Mesothelial cell of epicardium (in vitro differentiated cells): ENCODE measurements at regions not wholly inside any gene's neighbourhood (a gene's known extent, or its start where the extent isn't known, plus 50 kb on each side); places are given as distances from the start of the nearest gene placed in this dataset.
"Not testable (repeated sequence)": the region's sequence is repeated elsewhere in the genome, so short reads cannot be mapped to it uniquely, and the experiment has no call there.

Source experiments
- DNase-seq, 2 experiments: peaks; one replicate each; pipeline ENCODE4 v3.0.0; 2021; ENCODE audit warnings: low spot score in 2 of 2; ENCODE audit not compliant: unreplicated experiment in 2 of 2
- H3K27ac Mint-ChIP-seq: 2 replicates; pipeline ENCODE4 v1.8.0; 2021; ENCODE audit warnings: mixed read lengths
- H3K27me3 Mint-ChIP-seq: 2 replicates; pipeline ENCODE4 v1.8.0; 2021; ENCODE audit warnings: low read depth, mixed read lengths
- H3K36me3 Mint-ChIP-seq: 2 replicates; pipeline ENCODE4 v1.8.0; 2021; ENCODE audit warnings: mixed read lengths
- H3K4me1 Mint-ChIP-seq: 2 replicates; pipeline ENCODE4 v1.8.0; 2021; ENCODE audit warnings: mixed read lengths
- H3K4me3 Mint-ChIP-seq: 2 replicates; pipeline ENCODE4 v1.8.0; 2021; ENCODE audit warnings: mild to moderate bottlenecking, moderate library complexity, mixed read lengths
- H3K9me3 Mint-ChIP-seq: 2 replicates; pipeline ENCODE4 v1.8.0; 2021; ENCODE audit warnings: mixed read lengths
- CTCF ChIP-seq: fragments of 200-600 bp; sonication (generic); IDR thresholded peaks from one replicate; pipeline ENCODE4 v1.5.0; 2021; ENCODE audit warnings: antibody characterized with exemption; ENCODE audit not compliant: unreplicated experiment

GRCh38 chr4:100906973-100907372 is 389.2 kb upstream of the EMCN start:
- no peaks in the 10 kb centered on the region for H3K36me3 Mint-ChIP-seq
- peaks cover 1% of the 10 kb centered on the region for H3K27me3 Mint-ChIP-seq
- TF ChIP-seq CTCF: no peak
- no peak overlapping the region for H3K4me3 Mint-ChIP-seq
- H3K9me3 Mint-ChIP-seq: peaks cover 14% of the 10 kb centered on the region
- no peaks in the 10 kb centered on the region for H3K4me1 Mint-ChIP-seq
- no peak for DNase-seq
- no peak overlapping the region for H3K27ac Mint-ChIP-seq

- not testable (repeated sequence) for H3K27me3 Mint-ChIP-seq, H3K27ac Mint-ChIP-seq, DNase-seq, H3K36me3 Mint-ChIP-seq, H3K4me1 Mint-ChIP-seq, H3K4me3 Mint-ChIP-seq
- peaks cover 11% of the 10 kb centered on the region for H3K9me3 Mint-ChIP-seq
Observed at GRCh38 chr4:100900945-100901344, 383.1 kb upstream of the EMCN start.

GRCh38 chr4:100900134-100900533 is 382.3 kb upstream of the EMCN start:
- no peak for TF ChIP-seq CTCF
- Mint-ChIP-seq H3K27ac (no peak overlapping the region), H3K27me3 (peaks cover 1% of the 10 kb centered on the region), H3K4me3 (no peak overlapping the region), H3K36me3 (no peaks in the 10 kb centered on the region), H3K9me3 (peaks cover 11% of the 10 kb centered on the region), H3K4me1 (peaks cover 3% of the 10 kb centered on the region)
- no peak for DNase-seq

GRCh38 chr4:100898844-100899243 is 381.0 kb upstream of the EMCN start:
- DNase-seq: no peak
- TF ChIP-seq CTCF: no peak
- Mint-ChIP-seq H3K36me3 (no peaks in the 10 kb centered on the region), H3K4me3 (no peak overlapping the region), H3K4me1 (peaks cover 3% of the 10 kb centered on the region), H3K27ac (no peak overlapping the region), H3K9me3 (peaks cover 11% of the 10 kb centered on the region), H3K27me3 (peaks cover 1% of the 10 kb centered on the region)

- TF ChIP-seq CTCF: no peak
- no peak overlapping the region for H3K4me3 Mint-ChIP-seq
- H3K4me1 Mint-ChIP-seq: peaks cover 3% of the 10 kb centered on the region
- peaks cover 9% of the 10 kb centered on the region for H3K9me3 Mint-ChIP-seq
- DNase-seq: no peak
- no peak overlapping the region for H3K27ac Mint-ChIP-seq
- no peaks in the 10 kb centered on the region for H3K36me3 Mint-ChIP-seq
- H3K27me3 Mint-ChIP-seq: no peaks in the 10 kb centered on the region
Observed at GRCh38 chr4:100895556-100896197, 377.9 kb upstream of the EMCN start.

GRCh38 chr4:100894339-100894870 is 376.6 kb upstream of the EMCN start:
- Mint-ChIP-seq H3K27me3 (no peaks in the 10 kb centered on the region), H3K36me3 (no peaks in the 10 kb centered on the region), H3K4me1 (peaks cover 3% of the 10 kb centered on the region), H3K4me3 (no peak overlapping the region), H3K27ac (no peak overlapping the region), H3K9me3 (peaks cover 15% of the 10 kb centered on the region)
- TF ChIP-seq CTCF: no peak
- DNase-seq: no peak
